Stromal cell of bone marrow (primary cell): ENCODE measurements at regions not wholly inside any gene's neighbourhood (a gene's known extent, or its start where the extent isn't known, plus 50 kb on each side); places are given as distances from the start of the nearest gene placed in this dataset.

Experiments
- DNase-seq: peaks from one replicate; pipeline ENCODE4 v3.0.0-alpha.2; 2012; ENCODE audit warnings: low read depth

GRCh38 chr7:155992974-155993373, 180.7 kb upstream of the SHH start:
- no peak for DNase-seq

DNA sequence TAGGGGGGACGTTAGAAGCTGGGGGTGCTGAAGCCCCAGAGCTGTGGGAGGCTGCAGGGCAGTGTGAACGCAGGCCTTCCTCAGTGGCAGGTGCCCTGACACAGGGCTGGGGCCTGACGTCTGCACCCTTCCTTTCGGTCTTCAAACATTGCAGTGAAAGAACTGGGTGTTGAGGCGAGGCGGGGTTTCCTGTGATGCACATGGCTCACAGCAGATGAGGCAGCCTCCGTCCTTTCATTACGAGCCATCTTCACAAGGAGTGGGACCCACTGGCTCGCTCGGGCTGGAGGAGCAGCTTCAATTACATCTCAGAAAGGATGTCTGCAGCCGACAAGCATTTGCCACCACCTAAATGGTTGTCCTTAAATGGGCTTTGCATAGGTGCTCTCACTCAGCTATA, 180.3 kb upstream of the SHH start:
- DNase-seq, result no peak

- no peak for DNase-seq
Observed at GRCh38 chr7:155992107-155992506, 179.8 kb upstream of the SHH start.

- DNase-seq, result no peak
Observed at GRCh38 chr7:155991470-155991869, 179.2 kb upstream of the SHH start.

DNA sequence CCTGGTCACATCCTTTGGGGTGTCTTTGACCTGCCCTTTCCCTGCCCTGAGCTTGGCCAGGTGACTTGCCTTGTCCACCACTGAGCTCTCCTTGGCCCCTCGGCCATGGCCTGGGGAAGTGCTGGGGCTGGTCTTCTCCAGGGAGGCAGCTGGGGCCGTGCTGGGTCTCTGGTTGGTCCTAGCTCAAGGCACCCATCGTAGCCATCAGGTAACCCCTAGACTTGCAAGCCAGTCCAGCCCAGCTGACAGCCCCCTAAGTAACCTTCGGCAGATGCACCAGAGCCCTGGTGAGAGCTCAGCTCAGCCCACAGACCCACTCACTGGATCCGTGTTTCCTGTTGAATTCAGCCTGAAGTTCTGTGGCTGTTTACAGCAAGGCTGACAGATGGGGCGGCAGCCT, 176.2 kb upstream of the SHH start:
- no peak for DNase-seq

GRCh38 chr7:155987681-155988235, 175.5 kb upstream of the SHH start:
- DNase-seq, result no peak

- DNase-seq, result no peak
Observed at GRCh38 chr7:155986497-155987160, 174.4 kb upstream of the SHH start.

DNA sequence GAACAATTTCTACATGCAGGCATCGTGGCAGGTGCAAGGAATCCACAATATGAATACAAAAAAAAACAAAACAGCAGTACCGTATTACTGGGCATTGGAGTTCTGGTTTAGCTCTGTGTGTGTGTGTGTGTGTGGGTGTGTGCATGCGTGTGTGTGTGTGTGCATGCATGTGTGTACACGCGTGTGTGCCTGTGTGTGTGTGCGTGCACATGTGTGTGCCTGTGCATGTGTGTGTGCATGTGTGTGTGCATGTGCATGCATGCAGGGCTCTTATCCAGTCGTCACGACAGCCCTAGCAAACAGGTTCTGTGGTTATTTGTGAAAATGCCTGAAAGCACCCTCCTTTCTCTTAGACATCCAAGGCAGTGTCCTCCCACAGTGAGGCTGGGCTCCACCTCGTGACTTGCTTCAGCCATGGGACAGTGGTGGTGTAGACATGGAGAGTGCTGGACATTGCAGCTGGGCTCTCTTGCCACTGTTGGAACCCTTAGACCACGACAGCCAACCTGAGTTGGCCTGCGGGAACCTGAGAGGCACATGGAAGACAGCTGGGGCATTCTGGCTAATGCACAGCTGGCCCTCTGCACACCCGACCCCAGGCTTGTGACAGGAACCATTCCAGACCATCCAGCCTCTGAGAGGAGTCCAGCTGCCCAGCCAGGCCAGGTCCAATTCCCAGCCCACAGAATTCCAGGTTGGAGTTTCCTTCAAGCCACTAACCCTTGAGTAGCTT, 173.4 kb upstream of the SHH start:
- no peak for DNase-seq

GRCh38 chr7:155984609-155985405, 172.5 kb upstream of the SHH start:
- DNase-seq, result no peak

DNA sequence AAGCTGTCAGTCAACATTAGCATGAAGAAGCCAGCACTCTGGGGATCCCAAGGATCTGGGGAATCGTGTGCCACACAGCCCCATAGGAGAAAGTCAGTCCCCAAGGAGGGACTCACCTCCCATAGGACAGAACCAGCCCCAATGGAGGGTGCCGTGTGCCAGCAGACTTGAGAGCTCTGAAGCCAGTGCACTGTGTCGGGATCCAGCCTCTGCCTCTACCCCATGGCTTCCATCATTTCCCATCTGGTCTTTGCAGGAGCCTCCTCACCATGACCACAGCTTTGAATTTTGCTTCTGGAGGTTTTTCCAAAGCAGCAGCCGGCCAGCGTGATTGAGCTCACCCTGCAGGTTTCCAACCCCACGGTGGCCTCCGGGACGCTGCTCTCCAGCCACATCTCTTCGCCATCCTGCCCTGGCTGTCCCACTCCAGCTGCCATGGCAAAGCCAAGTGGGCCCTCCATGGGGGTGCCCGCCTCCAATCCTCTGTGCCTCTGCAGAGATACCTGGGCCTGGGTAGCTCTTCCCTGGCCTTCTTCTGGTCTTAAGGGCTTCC, 171.8 kb upstream of the SHH start:
- no peak for DNase-seq

DNA sequence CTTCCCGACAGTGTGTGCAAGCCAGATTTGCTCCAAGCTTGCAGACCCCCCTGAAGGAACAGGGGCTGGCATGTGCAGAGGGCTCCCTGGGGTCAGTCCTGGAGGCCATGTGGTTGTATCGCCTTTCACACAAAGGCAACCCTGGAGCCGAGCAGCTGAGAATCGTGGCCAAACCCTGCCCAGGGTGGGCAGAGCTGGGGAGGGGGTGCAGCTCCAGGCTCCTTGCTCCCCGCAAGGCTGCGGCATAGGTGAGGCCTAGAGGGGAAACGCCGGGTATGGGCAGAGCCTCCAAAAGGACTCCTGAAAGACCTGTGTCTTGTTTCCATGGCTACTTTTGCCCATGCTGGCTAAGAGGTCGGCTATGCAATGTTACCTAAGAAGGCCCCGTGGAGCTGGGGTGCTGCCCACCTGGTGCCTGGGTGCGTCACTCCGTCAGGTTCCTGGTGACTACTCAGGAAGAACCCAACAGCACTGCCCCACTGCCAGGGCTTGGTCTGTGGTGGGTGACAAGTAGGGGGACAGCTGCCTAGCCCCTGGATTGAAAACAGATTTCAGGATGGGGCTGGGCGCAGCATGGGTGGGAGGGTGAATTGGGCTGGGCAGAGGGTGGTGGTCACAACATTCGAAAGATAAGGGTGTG, 171.0 kb upstream of the SHH start:
- DNase-seq, result no peak

DNA sequence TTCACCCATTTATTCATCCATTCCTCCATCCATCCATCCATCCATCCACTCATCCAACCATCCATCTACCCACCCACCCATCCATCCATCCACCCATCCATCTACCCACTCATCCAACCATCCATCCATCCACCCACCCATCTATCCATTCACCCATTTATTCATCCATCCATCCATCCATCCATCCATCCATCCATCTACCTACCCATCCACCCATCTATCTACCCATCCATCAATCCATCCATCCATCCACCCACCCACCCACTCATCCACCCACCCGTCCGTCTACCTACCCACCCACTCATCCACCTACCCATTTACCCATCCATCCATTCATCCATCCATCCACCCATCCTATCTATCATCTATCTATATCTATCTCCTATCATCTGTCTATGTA, 169.4 kb upstream of the SHH start:
- DNase-seq, result no peak

GRCh38 chr7:155980841-155981240, 168.6 kb upstream of the SHH start:
- no peak for DNase-seq

- DNase-seq, result no peak
Observed at GRCh38 chr7:155979994-155980393, 167.7 kb upstream of the SHH start.

- DNase-seq, result no peak
Observed at GRCh38 chr7:155979566-155979965, 167.3 kb upstream of the SHH start.

GRCh38 chr7:155975490-155975889, 163.2 kb upstream of the SHH start:
- DNase-seq, result no peak

GRCh38 chr7:155974186-155974897, 162.1 kb upstream of the SHH start:
- DNase-seq, result no peak

DNA sequence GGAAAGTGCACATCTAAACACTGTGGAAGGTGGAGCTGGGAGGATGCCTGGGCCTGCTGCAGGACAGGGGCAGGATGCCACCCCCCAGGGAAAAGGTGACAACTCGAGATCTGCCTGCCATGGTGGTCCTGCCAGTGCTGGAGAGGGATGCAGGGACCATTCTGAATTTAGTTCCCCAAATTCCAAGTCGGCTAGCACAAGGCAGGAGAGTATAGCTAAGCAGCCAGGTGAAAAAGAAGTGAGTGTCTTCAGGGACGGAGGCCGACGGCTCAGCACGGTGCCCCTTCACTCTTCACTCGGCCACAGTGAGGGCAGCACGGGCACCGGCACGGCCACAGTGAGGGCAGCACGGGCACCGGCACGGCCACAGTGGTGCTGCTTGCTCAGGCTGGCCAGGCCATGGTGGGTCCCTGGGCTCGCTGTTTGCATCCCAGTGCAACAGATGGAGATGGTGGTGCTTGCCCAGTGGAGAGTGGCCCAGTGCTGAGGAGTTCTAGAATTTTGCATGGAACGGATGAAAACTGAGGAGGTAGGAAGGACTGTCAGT, 161.3 kb upstream of the SHH start:
- no peak for DNase-seq

GRCh38 chr7:155972651-155973390, 160.6 kb upstream of the SHH start:
- no peak for DNase-seq

DNA sequence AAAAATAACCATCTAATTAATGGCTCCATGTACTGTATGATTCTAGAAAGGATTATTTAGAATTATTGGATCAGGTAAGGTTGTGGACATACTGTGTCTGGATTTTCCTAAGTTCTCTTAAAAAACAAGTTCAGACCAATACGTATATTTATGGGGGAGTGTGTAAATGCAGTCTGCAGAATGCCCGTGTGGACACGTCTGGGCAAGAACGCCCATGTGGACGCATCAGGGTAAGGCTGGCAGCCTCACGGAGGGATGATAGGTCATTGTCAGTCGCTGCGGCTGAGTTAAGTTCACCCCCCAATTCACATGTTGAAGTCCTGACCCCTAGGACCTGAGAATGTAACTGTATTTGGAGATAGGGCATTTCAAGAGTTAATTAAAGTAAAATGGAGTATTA, 160.0 kb upstream of the SHH start:
- DNase-seq, result no peak
